B cell (primary cell): ENCODE measurements at regions not wholly inside any gene's neighbourhood (a gene's known extent, or its start where the extent isn't known, plus 50 kb on each side); places are given as distances from the start of the nearest gene placed in this dataset.

ENCODE experiments used
- ATAC-seq: fragments of 200-7000 bp; cut with Tn5 transposase; one replicate; pipeline ENCODE4 v1.10.0; 2021; ENCODE audit warnings: low read depth, mild to moderate bottlenecking, moderate number of reproducible peaks, moderate library complexity
- CTCF ChIA-PET: fragments of 350-600 bp; sonication (Branson Sonifier 250); formaldehyde crosslinking; loops from one replicate; lab custom pipeline; 2021; ENCODE audit warnings: antibody characterized with exemption, inconsistent platforms; lab: Charles Lee
- POLR2A ChIA-PET: fragments of 350-600 bp; sonication (Branson Sonifier 250); formaldehyde crosslinking; loops from one replicate; lab custom pipeline; 2021; ENCODE audit warnings: antibody characterized with exemption; lab: Charles Lee
- DNase-seq: peaks from one replicate; pipeline ENCODE4 v3.0.0; 2013
- H2AFZ ChIP-seq: 2 replicates; pipeline ENCODE4 v1.6.1; 2012; ENCODE audit warnings: mild to moderate bottlenecking, low read depth, low read length; ENCODE audit not compliant: insufficient read depth, poor library complexity, severe bottlenecking
- H3K27ac ChIP-seq, 2 donors: 1 replicate in 1 of 2; 2 replicates in 1 of 2; pipeline ENCODE4 v1.5.1; 2012 to 2013; ENCODE audit warnings: low read length in 2 of 2, mild to moderate bottlenecking in 2 of 2, moderate library complexity in 1 of 2
- H3K27me3 ChIP-seq, 4 experiments: fragments of 200-600 bp in 1 of 4; sonication (generic) in 1 of 4; replicated peaks in 1 of 4; 1 replicate in 2 of 4; 2 replicates in 2 of 4; pipeline versions ENCODE4 v1.6.1 to v1.7.0; 2013 to 2016; ENCODE audit warnings: low read length in 3 of 4, mild to moderate bottlenecking in 2 of 4, mixed read lengths in 1 of 4, moderate library complexity in 1 of 4; ENCODE audit not compliant: insufficient read depth in 4 of 4, control insufficient read depth in 3 of 4; ENCODE audit errors: control extremely low read depth in 1 of 4
- H3K36me3 ChIP-seq, 2 experiments: replicated peaks in 1 of 2; 1 replicate in 1 of 2; 2 replicates in 1 of 2; pipeline versions ENCODE4 v1.6.1 to v1.7.1; 2013; ENCODE audit warnings: low read length in 1 of 2; ENCODE audit not compliant: insufficient read depth in 2 of 2, control insufficient read depth in 1 of 2; ENCODE audit errors: control extremely low read depth in 1 of 2, extremely low read depth in 1 of 2
- H3K4me1 ChIP-seq, 2 donors: fragments of 200-600 bp in 1 of 2; sonication (generic) in 1 of 2; 1 replicate in 1 of 2; 2 replicates in 1 of 2; pipeline versions ENCODE4 v1.5.1 to v1.6.1; 2013 to 2017; ENCODE audit warnings: low read length in 2 of 2; ENCODE audit not compliant: control insufficient read depth in 2 of 2, insufficient read depth in 2 of 2
- H3K4me2 ChIP-seq: replicated peaks from 2 replicates; pipeline ENCODE3; 2012; ENCODE audit warnings: mild to moderate bottlenecking, low read depth, low read length; ENCODE audit not compliant: poor library complexity, severe bottlenecking
- H3K4me3 ChIP-seq, 5 experiments: fragments of 200-600 bp in 1 of 5; sonication (generic) in 1 of 5; 1 replicate in 3 of 5; 2 replicates in 2 of 5; pipeline versions ENCODE4 v1.5.1 to v1.7.0; 2011 to 2016; ENCODE audit warnings: low read length in 4 of 5, mild to moderate bottlenecking in 4 of 5, low read depth in 2 of 5, control low read depth in 1 of 5, moderate library complexity in 1 of 5; ENCODE audit not compliant: insufficient read depth in 1 of 5; ENCODE audit errors: control extremely low read depth in 1 of 5, extremely low read depth in 1 of 5
- H3K79me2 ChIP-seq: fragments of 200-600 bp; sonication (generic); one replicate; pipeline ENCODE4 v1.6.0; 2016; ENCODE audit warnings: low read length; ENCODE audit not compliant: control insufficient read depth, insufficient read depth
- H3K9ac ChIP-seq: fragments of 200-600 bp; sonication (generic); 2 replicates; pipeline ENCODE4 v1.6.1; 2017; ENCODE audit warnings: mild to moderate bottlenecking, low read length, moderate library complexity
- H3K9me3 ChIP-seq, 3 donors: one replicate each; pipeline versions ENCODE4 v1.6.1 to v1.7.1; 2013; ENCODE audit warnings: low read length in 2 of 3; ENCODE audit not compliant: control insufficient read depth in 2 of 3, insufficient read depth in 1 of 3; ENCODE audit errors: control extremely low read depth in 1 of 3
- H4K20me1 ChIP-seq: 2 replicates; pipeline ENCODE4 v1.6.0; 2012; ENCODE audit warnings: mild to moderate bottlenecking, low read length; ENCODE audit not compliant: insufficient read depth, control insufficient read depth, poor library complexity, severe bottlenecking
- H3K27ac Mint-ChIP-seq: one replicate; pipeline ENCODE4 v1.8.0; 2021; ENCODE audit warnings: mixed read lengths
- H3K27me3 Mint-ChIP-seq: one replicate; pipeline ENCODE4 v1.8.0; 2021; ENCODE audit warnings: mixed read lengths
- H3K4me1 Mint-ChIP-seq: one replicate; pipeline ENCODE4 v1.8.0; 2021; ENCODE audit warnings: mixed read lengths
- H3K4me3 Mint-ChIP-seq: one replicate; pipeline ENCODE4 v1.8.0; 2021; ENCODE audit warnings: mixed read lengths
- H3K9me3 Mint-ChIP-seq: one replicate; pipeline ENCODE4 v1.8.0; 2022; ENCODE audit warnings: mixed read lengths; ENCODE audit not compliant: insufficient read depth
- CTCF ChIP-seq: fragments of 200-600 bp; IDR thresholded peaks from one replicate; pipeline ENCODE4 v1.8.0; 2022; ENCODE audit warnings: antibody characterized with exemption, mild to moderate bottlenecking
- EZH2 ChIP-seq: IDR thresholded peaks from 2 replicates; pipeline ENCODE4 v1.6.1; 2012; ENCODE audit warnings: borderline replicate concordance, low read depth, mild to moderate bottlenecking, moderate library complexity, low read length; ENCODE audit not compliant: insufficient read depth, poor library complexity, severe bottlenecking
- WGBS: methylation state at CpG from one replicate; pipeline ENCODE4 v1.1.5; 2013; ENCODE audit warnings: missing lambda C conversion rate; ENCODE audit not compliant: insufficient coverage; 5-methylcytosine and 5-hydroxymethylcytosine counted together
- intact Hi-C: fragments of 100-400 bp; cut with micrococcal nuclease; formaldehyde crosslinking; loops from one replicate; pipeline ENCODE4 v1.10.0; 2022

- H3K27me3 Mint-ChIP-seq, result no peaks in the 10 kb centered on the region
Measured at GRCh38 chr18:78779996-78780718, 199.5 kb upstream of the SALL3 start.

More at GRCh38 chr18:78779996-78780718, 199.5 kb upstream of the SALL3 start:
- Histone ChIP-seq H3K79me2 (no peaks in the 10 kb centered on the region), H3K4me2 (no peak overlapping the region), H3K4me3 (no peak overlapping the region), H3K4me1 (no peaks in the 10 kb centered on the region), H3K9me3 (peaks cover 0 to 22% (median 0%) of the 10 kb centered on the region in 3 donors), H3K27ac (no peak overlapping the region), H3K9ac (no peak overlapping the region), H3K27me3 (no peaks in the 10 kb centered on the region), H4K20me1 (no peaks in the 10 kb centered on the region), H2AFZ (no peak overlapping the region), H3K36me3 (no peaks in the 10 kb centered on the region)
- no peaks in the 10 kb centered on the region for H3K4me1 Mint-ChIP-seq
- no peak overlapping the region for H3K27ac Mint-ChIP-seq
- ATAC-seq, result no peak
- 91% methylated on average over 25 of the region's 29 CpGs for WGBS
- CTCF ChIA-PET, result no interaction called here
- no peaks in the 10 kb centered on the region for H3K9me3 Mint-ChIP-seq
- no peak overlapping the region for H3K4me3 Mint-ChIP-seq
- no peak for DNase-seq
- POLR2A ChIA-PET, result no interaction called here
- TF ChIP-seq EZH2, result no peak
- no peak for TF ChIP-seq CTCF
- intact Hi-C loops, result no loop called here
